Fibroblast of the aortic adventitia (primary cell): ENCODE measurements at regions not wholly inside any gene's neighbourhood (a gene's known extent, or its start where the extent isn't known, plus 50 kb on each side); places are given as distances from the start of the nearest gene placed in this dataset.

Experiments
- DNase-seq: peaks from one replicate; pipeline ENCODE4 v3.0.0-alpha.2; 2010; ENCODE audit warnings: low read depth
- H3K4me3 ChIP-seq: 2 replicates; pipeline ENCODE4 v1.5.1; 2011; ENCODE audit warnings: low read depth, mild to moderate bottlenecking, control low read depth, low read length, moderate library complexity
- CTCF ChIP-seq: IDR thresholded peaks from 2 replicates; pipeline ENCODE4 v1.5.1; 2011; ENCODE audit warnings: mild to moderate bottlenecking, low read length, control low read depth, inconsistent platforms; ENCODE audit not compliant: insufficient read depth

DNA sequence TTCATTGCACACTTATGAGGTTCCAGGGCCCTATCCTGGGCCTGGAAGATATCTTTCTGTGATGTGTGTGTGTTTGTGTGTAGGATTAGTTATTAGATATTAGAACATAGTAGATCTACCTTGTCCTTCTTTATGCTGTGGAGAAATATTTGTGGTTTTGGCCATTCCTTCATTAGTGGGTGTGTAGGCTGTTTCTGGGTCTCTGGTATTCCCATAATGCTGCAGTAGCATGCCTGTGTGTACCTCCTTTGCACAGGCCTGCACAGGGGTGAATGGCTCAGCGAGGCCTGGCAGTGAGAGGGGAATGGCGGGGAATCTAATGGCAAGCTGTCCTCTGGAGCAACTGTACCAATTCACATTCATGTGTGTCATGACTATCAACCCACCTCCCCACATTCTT is 125.8 kb upstream of the MRPS22 start:
- TF ChIP-seq CTCF = no peak
- no peak overlapping the region for H3K4me3 ChIP-seq
- no peak for DNase-seq

DNA sequence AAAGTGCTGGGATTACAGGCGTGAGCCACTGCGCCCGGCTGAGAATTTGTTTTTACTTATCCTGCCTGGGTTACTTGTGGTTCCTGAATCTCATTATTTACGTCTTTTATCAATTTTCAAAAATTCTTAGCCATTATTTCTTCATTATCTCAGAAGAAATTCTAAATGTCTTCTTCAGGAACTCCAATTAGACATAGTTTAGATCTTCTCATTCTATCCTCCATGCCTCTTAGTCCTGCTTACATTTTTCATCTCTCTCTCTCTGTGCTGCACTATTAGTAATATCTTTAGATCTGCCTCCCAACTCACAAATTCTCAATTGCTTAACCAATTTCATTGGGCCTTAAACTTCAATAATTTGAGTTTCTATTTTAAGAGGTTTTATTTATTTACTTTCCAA is 124.4 kb upstream of the MRPS22 start:
- no peak for TF ChIP-seq CTCF
- no peak for DNase-seq
- H3K4me3 ChIP-seq = no peak overlapping the region

- H3K4me3 ChIP-seq = no peak overlapping the region
- TF ChIP-seq CTCF = no peak
- DNase-seq = no peak
These were observed 121.6 kb upstream of the MRPS22 start for GRCh38 chr3:139222100-139222657.

DNA sequence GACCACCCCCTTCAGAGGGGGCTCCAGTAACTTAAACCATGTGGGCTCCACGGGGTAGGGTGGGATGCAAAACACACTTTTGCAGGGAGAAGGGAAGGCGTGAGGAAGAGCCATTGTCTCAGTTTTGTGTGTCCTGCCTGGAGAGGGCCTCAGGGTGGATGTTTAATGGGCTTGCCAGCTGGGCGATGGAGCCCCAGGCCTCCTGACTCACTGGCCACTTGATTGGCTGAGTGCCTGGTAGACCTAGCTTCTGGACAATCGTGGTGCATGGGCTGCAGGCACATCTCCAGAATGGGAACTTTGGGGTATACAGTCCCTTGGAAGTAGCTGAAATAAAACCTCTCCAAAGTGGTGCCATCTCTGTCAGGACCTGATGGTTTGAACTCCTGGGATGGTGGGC is 118.3 kb upstream of the MRPS22 start:
- no peak for TF ChIP-seq CTCF
- peak; percentile 37 for DNase-seq
- H3K4me3 ChIP-seq = no peak overlapping the region

- TF ChIP-seq CTCF = no peak
- no peak overlapping the region for H3K4me3 ChIP-seq
- DNase-seq = peak; percentile 19
These were observed 117.1 kb upstream of the MRPS22 start for GRCh38 chr3:139226731-139227130.

GRCh38 chr3:139227165-139227564 is 116.7 kb upstream of the MRPS22 start:
- H3K4me3 ChIP-seq = no peak overlapping the region
- no peak for TF ChIP-seq CTCF
- peak; percentile 31 for DNase-seq

DNA sequence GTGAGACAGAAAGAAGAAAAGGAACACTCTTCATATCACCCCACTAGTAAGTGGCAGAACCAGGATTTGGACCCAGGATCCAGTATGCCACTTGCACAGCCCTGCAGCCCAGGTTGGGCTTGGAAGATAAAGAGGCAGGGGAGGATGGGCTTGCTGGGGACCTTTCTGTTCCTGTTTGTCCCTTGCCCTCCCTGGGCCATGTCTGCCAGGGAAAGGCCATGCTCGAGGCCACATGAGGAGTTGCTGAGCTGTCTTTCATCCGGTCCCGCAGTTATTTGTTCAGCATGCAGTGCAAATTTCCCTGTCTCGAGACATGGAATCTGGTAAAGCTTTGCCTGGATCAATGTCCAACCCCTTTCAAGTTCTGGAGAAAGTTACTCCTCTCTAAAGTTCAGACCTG is 116.0 kb upstream of the MRPS22 start:
- no peak for DNase-seq
- no peak overlapping the region for H3K4me3 ChIP-seq
- TF ChIP-seq CTCF = no peak
